ENCODE measurements at regions not wholly inside any gene's neighbourhood (a gene's known extent, or its start where the extent isn't known, plus 50 kb on each side); places are given as distances from the start of the nearest gene placed in this dataset.

- H3K27ac ChIP-seq (ENCODE audit: low read depth, low read length), result no peak overlapping the region
- no peak overlapping the region for H3K4me3 ChIP-seq (ENCODE audit: low read length)
- no peaks in the 10 kb centered on the region for H3F3A ChIP-seq (ENCODE audit: control insufficient read depth, insufficient read depth)
- H3K79me2 ChIP-seq (ENCODE audit: control insufficient read depth, low read length), result no peaks in the 10 kb centered on the region
- no peaks in the 10 kb centered on the region for H3K4me1 ChIP-seq (ENCODE audit: control insufficient read depth, low read length)
- H3K9me2 ChIP-seq (replicated peaks; ENCODE audit: control insufficient read depth, low read length), result no peaks in the 10 kb centered on the region
- H3K9me3 ChIP-seq (ENCODE audit: control insufficient read depth, insufficient read depth, low read length), result no peaks in the 10 kb centered on the region
- TF ChIP-seq EZH2phosphoT487 (IDR thresholded peaks at IDR 0.05; ENCODE audit: borderline replicate concordance, low read length) (no peak), CTCF (IDR thresholded peaks at IDR 0.05; ENCODE audit: low read depth, low read length, poor library complexity, severe bottlenecking) (no peak)
- H4K20me1 ChIP-seq (ENCODE audit: control insufficient read depth, insufficient read depth, low read depth, low read length), result no peaks in the 10 kb centered on the region
- H3K36me3 ChIP-seq (ENCODE audit: control insufficient read depth, low read length), result no peaks in the 10 kb centered on the region
- H3K4me2 ChIP-seq (ENCODE audit: low read length), result no peak overlapping the region
- no peaks in the 10 kb centered on the region for H3K27me3 ChIP-seq (ENCODE audit: control insufficient read depth, low read length)
These were observed 267.7 kb downstream of the PLOD2 start for GRCh38 chr3:145893331-145893730.

DNA sequence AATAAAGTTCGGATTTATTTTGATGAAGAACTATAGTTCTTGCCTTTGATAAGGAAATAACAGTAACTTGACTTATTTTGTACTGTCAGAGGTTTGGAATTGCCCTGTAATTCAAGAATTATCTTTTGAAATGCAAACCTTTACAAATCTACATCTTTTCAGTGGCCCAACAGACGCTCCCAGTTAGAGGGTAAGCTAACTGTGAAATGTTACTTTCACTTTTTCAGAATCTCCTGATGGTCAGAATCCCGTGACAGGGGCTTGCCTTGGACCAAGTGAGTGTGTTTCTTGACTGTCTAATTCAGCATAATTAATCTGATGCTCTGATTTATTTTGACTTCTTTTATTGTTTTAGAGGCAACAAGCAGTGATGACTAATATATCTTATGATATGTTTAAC, 262.5 kb downstream of the PLOD2 start:
- no peak for TF ChIP-seq CTCF (IDR thresholded peaks at IDR 0.05; ENCODE audit: low read depth, low read length, poor library complexity, severe bottlenecking)
- no peak for TF ChIP-seq EZH2phosphoT487 (IDR thresholded peaks at IDR 0.05; ENCODE audit: borderline replicate concordance, low read length)
- H4K20me1 ChIP-seq (ENCODE audit: control insufficient read depth, insufficient read depth, low read depth, low read length), result no peaks in the 10 kb centered on the region
- H3K4me2 ChIP-seq (ENCODE audit: low read length), result no peak overlapping the region
- no peaks in the 10 kb centered on the region for H3K79me2 ChIP-seq (ENCODE audit: control insufficient read depth, low read length)
- no peak overlapping the region for H3K27ac ChIP-seq (ENCODE audit: low read depth, low read length)
- H3K9me2 ChIP-seq (replicated peaks; ENCODE audit: control insufficient read depth, low read length), result no peaks in the 10 kb centered on the region
- no peaks in the 10 kb centered on the region for H3K9me3 ChIP-seq (ENCODE audit: control insufficient read depth, insufficient read depth, low read length)
- H3K4me3 ChIP-seq (ENCODE audit: low read length), result no peak overlapping the region
- H3K36me3 ChIP-seq (ENCODE audit: control insufficient read depth, low read length), result no peaks in the 10 kb centered on the region
- no peaks in the 10 kb centered on the region for H3K27me3 ChIP-seq (ENCODE audit: control insufficient read depth, low read length)
- H3F3A ChIP-seq (ENCODE audit: control insufficient read depth, insufficient read depth), result no peaks in the 10 kb centered on the region
- H3K4me1 ChIP-seq (ENCODE audit: control insufficient read depth, low read length), result no peaks in the 10 kb centered on the region

- Histone ChIP-seq H3K4me3 (ENCODE audit: low read length) (no peak overlapping the region), H3K27ac (ENCODE audit: low read depth, low read length) (no peak overlapping the region), H3K36me3 (ENCODE audit: control insufficient read depth, low read length) (no peaks in the 10 kb centered on the region), H3K9me2 (replicated peaks; ENCODE audit: control insufficient read depth, low read length) (no peaks in the 10 kb centered on the region), H3F3A (ENCODE audit: control insufficient read depth, insufficient read depth) (no peaks in the 10 kb centered on the region), H3K79me2 (ENCODE audit: control insufficient read depth, low read length) (no peaks in the 10 kb centered on the region), H3K27me3 (ENCODE audit: control insufficient read depth, low read length) (no peaks in the 10 kb centered on the region), H3K4me2 (ENCODE audit: low read length) (no peak overlapping the region), H3K9me3 (ENCODE audit: control insufficient read depth, insufficient read depth, low read length) (no peaks in the 10 kb centered on the region), H4K20me1 (ENCODE audit: control insufficient read depth, insufficient read depth, low read depth, low read length) (no peaks in the 10 kb centered on the region), H3K4me1 (ENCODE audit: control insufficient read depth, low read length) (no peaks in the 10 kb centered on the region)
- TF ChIP-seq CTCF (IDR thresholded peaks at IDR 0.05; ENCODE audit: low read depth, low read length, poor library complexity, severe bottlenecking), result no peak
- no peak for TF ChIP-seq EZH2phosphoT487 (IDR thresholded peaks at IDR 0.05; ENCODE audit: borderline replicate concordance, low read length)
These were observed 261.7 kb downstream of the PLOD2 start for GRCh38 chr3:145899241-145899640.

Measured in DOHH2 (cell line).